GM18505 (cell line): ENCODE measurements at regions not wholly inside any gene's neighbourhood (a gene's known extent, or its start where the extent isn't known, plus 50 kb on each side); places are given as distances from the start of the nearest gene placed in this dataset.

Experiments
- ATAC-seq: cut with Tn5 transposase; IDR thresholded peaks from one replicate; pipeline ENCODE4 v1.9.1; 2021; ENCODE audit not compliant: unreplicated experiment
- POLR2A ChIP-seq: IDR thresholded peaks from 4 replicates; pipeline ENCODE4 v1.6.1; 2011; ENCODE audit warnings: borderline replicate concordance; ENCODE audit not compliant: insufficient read depth, insufficient read length; ENCODE audit errors: extremely low read depth

GRCh38 chr5:88144219-88145001 is 124.2 kb downstream of the TMEM161B start:
- ATAC-seq = no peak
- TF ChIP-seq POLR2A = no peak

GRCh38 chr5:88143693-88144218 is 124.9 kb downstream of the TMEM161B start:
- no peak for TF ChIP-seq POLR2A
- ATAC-seq = no peak

GRCh38 chr5:88142886-88143692 is 125.6 kb downstream of the TMEM161B start:
- no peak for ATAC-seq
- TF ChIP-seq POLR2A = no peak

- ATAC-seq = no peak
- TF ChIP-seq POLR2A = no peak
Measured at GRCh38 chr5:88142636-88142885, 126.1 kb downstream of the TMEM161B start.

- TF ChIP-seq POLR2A = no peak
- peak; percentile 94 for ATAC-seq
Measured at GRCh38 chr5:88140856-88141752, 127.5 kb downstream of the TMEM161B start.

- ATAC-seq = no peak
Measured at GRCh38 chr5:88140396-88140855, 128.2 kb downstream of the TMEM161B start.

GRCh38 chr5:88130211-88130815 is 138.3 kb downstream of the TMEM161B start:
- ATAC-seq = no peak
- no peak for TF ChIP-seq POLR2A

More at GRCh38 chr5:88140396-88140855, 128.2 kb downstream of the TMEM161B start:
- TF ChIP-seq POLR2A = no peak

- no peak for TF ChIP-seq POLR2A
- ATAC-seq = no peak
Measured at GRCh38 chr5:88128813-88129212, 139.8 kb downstream of the TMEM161B start.

GRCh38 chr5:88119535-88120125 is 149.0 kb downstream of the TMEM161B start:
- no peak for TF ChIP-seq POLR2A
- ATAC-seq = no peak

GRCh38 chr5:88118179-88118578 is 150.5 kb downstream of the TMEM161B start:
- TF ChIP-seq POLR2A = no peak
- no peak for ATAC-seq

GRCh38 chr5:88117546-88117945 is 151.1 kb downstream of the TMEM161B start:
- ATAC-seq = no peak
- no peak for TF ChIP-seq POLR2A

GRCh38 chr5:88116396-88116795 is 152.2 kb downstream of the TMEM161B start:
- no peak for ATAC-seq
- TF ChIP-seq POLR2A = no peak
